ENCODE measurements at regions not wholly inside any gene's neighbourhood (a gene's known extent, or its start where the extent isn't known, plus 50 kb on each side); places are given as distances from the start of the nearest gene placed in this dataset.
"Not testable (repeated sequence)": the region's sequence is repeated elsewhere in the genome, so short reads cannot be mapped to it uniquely, and the experiment has no call there.

DNA sequence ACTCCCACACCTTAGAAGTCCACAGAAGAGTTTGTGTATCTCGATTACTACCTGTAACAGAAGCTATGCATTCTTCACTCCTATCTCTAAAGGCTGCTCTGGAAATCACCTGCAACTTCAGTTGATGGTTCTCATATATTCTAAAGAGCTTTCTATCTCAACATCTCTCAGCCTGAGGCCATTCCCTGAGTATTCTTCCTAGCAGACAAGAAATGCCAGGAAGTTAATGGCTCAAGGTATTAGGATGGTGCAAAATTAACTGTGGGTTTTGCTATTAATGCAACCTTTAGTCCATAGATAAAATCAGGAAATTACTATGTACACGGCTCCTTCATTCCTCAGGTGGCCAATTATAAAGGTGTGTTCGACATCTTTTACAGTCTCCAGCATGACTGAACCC lies 290.1 kb downstream of the ZNF716 start:
- DNase-seq (ENCODE audit: low spot score), result not testable (repeated sequence)

DNA sequence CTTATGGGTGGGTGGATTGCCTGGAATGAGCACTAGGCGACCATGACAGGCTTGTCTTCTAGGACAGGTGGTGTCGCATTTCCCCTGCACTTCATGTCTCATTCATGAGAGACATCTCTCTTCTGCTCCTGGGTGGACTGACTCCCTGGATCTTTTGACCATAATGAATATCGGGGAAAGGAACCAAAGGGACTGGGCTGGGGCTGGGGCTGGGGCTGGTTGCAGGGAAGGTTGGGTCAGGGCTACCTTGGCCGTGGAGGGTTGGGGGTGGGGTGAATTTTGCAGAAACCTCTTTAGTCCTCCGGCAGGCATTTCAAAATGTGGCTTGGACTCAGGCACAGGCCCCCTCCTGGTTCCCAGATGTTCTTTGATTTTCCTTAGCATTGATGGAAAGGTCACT lies 319.2 kb downstream of the ZNF716 start:
- no peak for DNase-seq (ENCODE audit: low spot score)

DNA sequence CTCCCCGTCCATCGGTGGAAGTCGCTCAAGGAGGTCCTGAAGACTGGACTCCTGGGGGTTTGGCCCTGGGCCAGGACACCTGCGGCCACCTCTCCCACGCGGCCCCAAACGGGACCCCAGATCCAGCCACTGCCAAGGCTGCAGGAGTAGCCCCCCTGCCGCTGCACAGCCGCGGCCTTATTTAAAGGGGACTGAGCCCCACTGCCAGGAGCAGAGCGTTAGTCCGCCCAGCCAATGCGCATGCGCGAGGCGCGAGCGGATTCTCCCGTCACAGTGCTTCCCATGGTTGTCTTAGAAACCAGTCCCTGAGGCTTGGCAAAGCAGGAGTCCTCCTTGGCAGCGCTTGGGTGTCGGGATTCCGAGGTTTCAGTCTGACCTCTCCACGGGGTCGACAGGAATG lies 320.0 kb downstream of the ZNF716 start:
- DNase-seq (ENCODE audit: low spot score), result no peak

DNA sequence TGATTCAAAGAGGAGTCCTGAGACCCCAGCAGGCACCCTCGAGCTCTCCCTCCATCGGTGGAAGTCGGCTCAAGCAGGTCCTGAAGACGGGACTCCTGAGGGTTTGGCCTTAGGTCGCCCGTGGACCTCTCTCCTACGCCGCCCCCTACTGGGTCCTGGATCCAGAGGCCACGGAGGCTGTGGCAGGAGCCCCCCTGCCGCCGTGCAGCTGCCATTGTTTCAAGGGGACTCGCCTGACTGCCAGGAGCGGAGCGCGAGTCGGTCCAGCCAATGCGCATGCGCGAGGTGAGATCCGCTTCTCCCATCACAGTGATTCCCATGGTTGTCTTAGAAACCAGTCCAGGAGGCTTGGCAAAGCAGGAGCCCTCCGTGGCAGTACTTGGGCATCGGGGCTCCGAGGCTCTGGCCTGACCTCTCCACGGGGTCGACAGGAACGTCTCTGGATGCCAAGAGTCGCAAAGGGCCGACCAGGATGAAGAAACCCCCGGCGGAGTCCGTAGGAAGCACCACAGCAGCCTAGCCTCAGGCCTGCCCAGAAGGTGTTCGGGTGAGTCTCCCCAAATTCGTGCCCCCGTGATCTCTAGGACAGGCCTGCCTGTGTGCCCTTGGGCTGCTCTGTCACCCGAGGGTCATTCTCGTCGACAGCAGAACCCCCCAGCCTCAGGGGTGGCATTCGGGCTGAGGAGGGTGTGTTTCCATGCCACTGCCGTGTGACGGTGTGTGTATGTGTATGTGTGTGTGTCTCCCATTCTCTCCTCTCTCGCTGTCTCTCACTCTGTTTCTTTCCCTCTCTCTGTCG lies 322.3 kb downstream of the ZNF716 start:
- no peak for DNase-seq (ENCODE audit: low spot score)

DNA sequence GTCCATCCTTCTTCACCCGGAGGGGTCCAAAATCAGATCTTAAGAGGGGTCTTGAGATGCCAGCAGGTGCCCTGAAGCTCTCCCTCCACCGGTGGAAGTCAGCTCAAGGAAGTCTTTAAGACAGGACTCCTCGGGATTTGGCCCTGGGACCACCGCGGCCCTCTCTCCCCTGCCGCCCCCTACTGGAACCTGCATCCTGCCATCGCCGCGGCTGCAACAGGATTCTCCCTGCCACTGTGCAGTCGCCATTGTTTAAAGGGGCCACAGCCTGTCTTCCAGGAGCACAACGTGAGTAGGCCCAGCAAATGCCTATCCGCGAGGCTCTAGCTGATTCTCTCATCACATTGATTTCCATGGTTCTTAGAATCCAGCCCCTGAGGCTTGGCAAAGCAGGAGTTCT lies 324.3 kb downstream of the ZNF716 start:
- DNase-seq (ENCODE audit: low spot score), result no peak

DNA sequence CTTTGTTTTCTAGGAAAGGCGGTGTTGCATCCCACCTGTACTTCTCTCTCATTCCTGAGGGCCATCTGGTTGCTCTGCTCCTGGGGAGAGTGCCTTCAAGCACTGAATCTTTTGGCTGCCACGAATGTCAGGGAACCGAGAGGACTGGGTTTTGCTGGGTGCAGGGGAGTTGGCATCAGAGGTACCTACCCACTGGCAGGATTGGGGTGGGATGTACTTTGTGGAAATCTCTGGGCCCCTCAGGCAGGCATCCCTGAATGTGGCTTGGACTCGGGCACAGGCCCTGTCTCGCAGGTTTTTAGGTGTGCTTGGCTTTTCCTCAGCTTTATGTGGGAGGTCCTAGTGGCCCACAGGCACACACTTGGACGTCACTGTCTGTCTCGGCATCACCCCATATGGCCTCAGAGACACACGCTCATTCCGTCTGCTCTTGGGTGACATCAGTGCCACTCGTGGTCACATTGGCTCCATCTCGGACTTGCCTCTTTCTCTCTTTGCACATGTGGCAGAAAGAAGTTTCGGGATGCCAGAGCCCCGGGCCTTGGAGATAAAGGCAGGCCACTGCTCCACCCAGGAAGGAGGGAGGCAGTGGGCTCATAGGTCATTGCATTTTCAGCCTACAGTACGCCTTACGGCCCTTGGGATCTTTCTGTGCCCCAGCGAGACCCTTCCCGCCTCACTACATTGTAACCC lies 325.6 kb downstream of the ZNF716 start:
- DNase-seq (ENCODE audit: low spot score), result no peak

DNA sequence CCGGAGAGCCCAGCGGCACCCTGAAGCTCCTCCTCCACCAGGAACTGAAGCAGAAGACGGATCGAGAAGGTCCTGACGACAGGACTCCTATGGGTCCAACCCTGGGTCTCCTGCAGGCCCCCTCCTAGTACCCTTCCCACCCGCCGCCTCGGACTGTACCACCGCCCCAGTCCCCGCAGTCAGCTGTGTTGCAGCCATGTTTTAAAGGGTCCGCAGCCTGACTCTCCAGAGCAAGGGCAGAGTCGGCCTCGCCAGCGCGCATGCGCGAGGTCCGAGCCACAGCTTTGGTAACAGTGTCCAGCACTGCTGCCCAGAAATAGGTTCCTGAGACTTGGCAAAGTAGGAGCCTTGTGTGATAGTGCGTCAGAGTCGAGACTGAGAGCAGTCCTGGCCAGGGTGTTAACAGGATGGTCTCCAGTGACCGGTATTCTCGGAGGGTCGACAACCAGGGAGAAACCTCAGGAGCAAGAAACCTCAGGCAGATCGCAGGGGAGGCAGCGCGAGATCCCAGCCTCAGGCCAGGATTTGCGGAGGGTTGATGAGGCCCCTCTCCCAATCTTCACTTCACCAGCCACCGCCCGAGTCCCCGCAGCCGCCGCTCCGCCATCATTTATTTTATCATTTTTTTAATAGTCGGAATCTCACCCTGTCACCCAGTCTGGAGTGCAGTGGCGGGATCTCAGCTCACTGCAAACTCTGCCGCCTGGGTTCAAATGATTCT lies 326.3 kb downstream of the ZNF716 start:
- peak; percentile 28 for DNase-seq (ENCODE audit: low spot score)

DNA sequence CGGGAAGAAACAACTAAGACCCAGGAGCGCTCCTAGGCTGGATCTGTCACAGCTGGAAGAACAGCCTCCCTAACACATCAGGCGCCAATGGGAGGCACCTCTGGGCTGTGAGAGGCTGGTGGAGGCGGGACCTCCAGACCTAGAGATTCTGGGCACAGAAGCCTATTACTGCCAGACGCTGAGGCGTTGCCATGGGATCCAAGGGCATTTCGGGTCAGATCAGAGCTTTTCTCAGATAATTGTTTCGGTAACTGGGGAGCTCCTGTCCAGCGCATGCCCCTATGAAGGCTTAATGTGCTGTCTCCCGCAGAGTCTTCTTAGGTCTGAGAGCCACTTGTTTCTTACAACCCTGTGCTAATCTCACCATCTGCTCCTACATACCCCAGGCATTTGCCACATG lies 339.2 kb downstream of the ZNF716 start:
- DNase-seq (ENCODE audit: low spot score), result no peak

DNA sequence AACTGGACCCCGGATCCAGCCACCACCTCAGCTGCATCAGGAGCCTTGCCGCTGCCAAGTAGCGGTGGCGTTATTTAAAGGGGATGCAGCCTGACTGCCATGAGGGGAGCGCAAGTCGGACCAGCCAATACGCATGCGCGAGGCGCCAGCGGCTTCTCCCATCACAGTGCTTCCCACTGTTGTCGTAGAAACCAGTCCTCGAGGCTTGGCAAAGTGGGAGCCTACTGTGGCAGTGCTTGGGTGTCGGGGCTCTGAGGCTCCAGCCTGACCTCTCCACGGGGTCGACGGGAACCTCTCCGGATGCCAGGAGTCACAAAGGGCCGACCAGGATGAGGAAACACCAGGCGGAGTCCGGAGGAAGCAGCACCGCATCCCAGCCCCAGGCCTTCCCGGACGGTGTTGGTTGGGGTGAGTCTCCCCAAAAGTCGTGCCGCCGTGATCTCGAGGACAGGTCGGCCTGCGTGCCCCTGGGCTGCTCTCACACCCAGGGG lies 369.6 kb downstream of the ZNF716 start:
- DNase-seq (ENCODE audit: low spot score), result no peak

DNA sequence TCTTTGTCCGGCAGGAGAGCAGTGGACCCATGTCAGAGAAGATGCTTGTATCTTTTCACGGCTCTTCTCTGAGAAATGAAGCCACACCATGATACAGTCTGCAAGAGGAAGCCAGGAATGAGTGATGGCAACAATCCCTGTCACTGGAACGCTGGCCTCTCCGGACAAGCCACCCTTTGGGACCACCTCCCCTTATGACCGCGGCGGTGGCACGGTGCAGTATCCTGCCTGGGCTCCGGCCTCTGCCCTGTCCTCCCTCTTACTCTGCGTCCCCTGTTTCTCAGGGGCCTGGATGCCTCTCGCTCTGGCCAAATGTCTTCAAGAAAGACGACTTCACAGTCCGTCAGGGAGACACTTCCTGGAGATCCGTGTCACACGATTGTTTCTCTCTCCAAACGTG lies 370.5 kb downstream of the ZNF716 start:
- no peak for DNase-seq (ENCODE audit: low spot score)

DNA sequence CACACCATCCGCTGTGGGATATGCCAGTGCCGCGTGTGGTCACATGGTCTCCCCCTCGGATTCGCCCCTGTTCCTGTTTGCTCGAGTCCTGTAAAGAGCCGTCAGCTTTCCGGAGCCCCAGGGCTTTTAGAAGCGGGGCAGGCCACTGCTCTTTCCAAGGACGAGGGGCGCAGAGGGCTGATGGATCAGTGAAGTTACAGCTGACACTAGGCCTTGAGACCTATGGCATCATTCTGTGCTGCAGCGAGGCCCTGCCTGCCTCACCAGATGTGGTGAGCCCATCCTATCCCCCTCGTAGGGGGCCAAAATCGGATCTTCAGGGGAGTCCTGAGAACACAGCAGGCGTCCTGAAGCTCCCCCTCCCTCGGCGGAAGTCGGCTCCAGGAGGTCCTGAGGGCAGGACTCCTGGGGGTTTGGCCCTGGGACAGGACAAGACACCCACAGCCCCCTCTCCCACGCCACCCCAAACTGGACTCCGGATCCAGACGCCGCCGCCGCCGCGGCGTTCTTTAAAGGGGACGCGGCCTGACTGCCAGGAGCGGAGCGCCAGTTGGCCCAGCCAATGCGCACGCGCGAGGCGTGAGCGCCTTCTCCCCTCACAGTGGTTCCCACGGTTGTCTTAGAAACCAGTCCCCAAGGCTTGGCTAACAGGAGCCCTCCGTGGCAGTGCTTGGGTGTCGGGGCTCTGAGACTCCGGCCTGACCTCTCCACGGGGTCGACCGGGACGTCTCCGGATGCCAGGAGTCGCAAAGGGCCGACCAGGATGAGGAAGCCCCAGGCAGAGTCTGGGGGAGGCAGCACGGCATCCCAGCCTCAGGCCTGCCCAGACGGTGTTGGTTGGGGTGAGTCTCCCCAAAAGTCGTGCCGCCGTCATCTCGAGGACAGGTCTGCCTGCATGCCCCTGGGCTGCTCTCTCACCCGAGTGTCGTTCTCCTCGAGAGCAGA lies 371.7 kb downstream of the ZNF716 start:
- DNase-seq (ENCODE audit: low spot score), result no peak

DNA sequence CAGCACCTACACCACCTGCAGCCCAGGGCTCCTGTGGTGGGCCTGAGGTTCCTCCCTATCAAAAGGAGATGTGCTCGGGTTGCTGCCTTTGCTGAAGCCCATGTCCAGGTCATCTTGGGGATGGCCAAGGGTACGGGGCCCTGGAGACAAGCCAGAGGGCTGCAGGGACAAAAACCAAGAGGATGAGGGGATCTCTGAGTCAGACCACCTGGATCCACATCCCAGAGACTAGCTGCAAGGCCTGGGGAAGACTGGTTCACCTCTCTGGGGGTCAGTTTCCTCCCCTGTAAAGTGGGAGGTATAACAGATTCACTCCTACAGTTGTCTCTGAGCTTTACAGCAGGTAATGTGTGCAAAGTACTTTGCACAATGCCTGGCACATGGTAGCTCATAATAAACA lies 376.6 kb downstream of the ZNF716 start:
- not testable (repeated sequence) for DNase-seq (ENCODE audit: low spot score)

DNA sequence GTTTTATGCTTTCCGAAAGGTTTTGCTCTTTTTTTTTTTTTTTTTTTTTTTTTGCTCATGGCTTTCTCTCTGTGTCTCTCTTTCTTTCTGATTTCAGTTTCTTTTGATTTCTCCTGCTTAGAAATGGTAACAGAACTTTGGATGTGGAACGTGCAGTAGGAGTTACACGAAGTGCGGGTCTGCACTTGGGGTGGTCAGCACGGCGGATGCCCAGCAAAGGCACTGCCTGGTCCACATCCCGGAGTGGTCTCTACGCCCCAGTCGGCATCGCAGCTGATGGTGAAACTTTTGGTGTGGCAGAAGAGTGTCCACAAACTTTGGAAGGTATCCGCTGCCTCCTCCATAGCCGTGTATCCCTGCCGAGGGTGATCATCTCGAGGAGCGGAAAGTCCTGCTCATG lies 385.2 kb downstream of the ZNF716 start:
- DNase-seq (ENCODE audit: low spot score), result not testable (repeated sequence)

DNA sequence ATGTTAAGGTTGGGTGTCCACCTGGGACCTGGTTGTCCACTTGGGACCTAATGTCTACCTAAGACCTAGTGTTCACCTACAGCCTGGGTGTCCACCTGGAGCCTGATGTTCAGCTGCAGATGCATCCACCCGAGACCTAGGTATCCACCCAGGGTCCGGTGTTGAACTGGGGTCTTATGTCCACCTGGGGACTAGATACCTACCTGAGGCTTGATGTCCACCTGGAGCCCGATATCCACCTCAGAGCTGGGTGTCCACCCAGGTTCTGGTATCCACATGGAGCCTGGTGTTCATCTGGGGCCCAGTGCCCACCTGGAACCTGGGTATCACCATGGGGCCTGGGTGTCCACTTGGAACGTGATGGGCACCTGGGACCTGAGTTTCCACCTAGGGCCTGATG lies 389.2 kb downstream of the ZNF716 start:
- DNase-seq (ENCODE audit: low spot score), result not testable (repeated sequence)

DNA sequence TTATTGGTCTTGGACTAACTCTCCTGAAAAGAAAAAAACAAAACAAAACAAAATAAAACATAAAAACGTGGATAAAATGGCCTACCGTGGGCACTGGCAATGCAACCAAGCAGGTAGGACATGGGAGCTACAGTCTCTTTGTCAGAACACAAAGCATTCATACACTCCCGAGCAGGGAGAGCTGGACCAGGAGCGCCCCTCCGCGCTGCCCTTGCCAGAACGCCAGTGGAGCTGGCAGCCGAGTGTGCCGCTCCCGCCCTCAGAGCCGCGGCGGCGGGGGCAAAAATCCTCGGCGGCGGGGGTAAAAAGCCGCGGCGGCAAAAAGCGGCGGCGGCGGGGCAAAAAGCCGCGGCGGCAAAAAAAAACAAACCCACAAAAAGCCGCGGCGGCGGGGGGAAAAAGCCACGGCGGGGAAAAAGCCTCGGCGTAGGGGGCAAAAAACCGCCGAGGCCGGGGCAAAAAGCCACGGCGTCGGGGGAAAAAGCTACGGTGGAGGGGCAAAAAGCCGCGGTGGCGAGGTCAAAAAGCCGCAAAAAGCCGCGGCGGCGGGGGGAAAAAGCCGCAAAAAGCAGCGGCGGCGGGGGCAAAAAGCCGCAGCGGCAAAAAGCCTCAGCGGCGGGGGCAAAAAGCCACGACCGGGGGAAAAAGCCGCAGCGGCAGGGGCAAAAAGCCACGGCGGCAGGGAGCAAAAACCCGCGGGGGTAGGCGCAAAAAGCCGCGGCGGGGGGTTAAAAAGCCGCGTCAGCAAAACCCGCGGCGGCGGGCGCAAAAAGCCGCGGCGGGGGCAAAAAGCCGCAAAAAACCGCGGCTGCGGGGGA lies 418.1 kb downstream of the ZNF716 start:
- DNase-seq (ENCODE audit: low spot score), result no peak

DNA sequence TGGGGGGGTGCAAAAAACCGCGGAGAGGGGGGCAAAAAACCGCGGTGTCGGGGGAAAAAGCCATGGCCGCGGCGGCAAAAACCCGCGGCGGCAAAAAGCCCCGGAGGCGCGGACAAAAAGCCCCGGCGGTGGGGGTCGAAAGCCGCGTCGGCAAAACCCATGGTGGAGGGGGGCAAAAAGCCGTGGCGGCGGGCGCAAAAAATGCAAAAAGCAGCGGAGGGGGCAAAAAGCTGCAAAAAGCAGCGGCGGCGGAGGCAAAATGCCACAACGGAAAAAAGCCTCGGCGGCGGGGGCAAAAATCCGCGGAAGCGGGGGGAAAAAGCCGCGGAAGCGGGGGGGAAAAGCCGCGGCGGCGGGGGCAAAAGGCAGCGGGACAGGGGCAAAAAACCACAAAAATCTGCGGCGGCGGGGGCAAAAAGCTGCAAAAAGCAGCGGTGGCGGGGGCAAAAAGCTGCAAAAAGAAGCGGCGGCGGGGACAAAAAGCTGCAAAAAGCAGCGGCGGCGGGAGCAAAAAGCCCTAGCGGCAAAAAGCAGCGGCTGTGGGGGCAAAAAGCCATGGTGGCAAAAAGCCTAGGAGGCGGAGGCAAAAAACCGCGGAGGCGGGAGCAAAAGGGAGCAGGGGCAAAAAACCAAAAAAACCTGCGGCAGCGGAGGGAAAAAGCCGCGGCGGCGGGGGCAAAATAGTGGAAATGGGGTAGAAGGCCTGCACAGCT lies 418.9 kb downstream of the ZNF716 start:
- peak; percentile 37 for DNase-seq (ENCODE audit: low spot score)

All from ureter (tissue), 1 donor.